A549 (cell line): ENCODE measurements at regions not wholly inside any gene's neighbourhood (a gene's known extent, or its start where the extent isn't known, plus 50 kb on each side); places are given as distances from the start of the nearest gene placed in this dataset.
"Not testable (repeated sequence)": the region's sequence is repeated elsewhere in the genome, so short reads cannot be mapped to it uniquely, and the experiment has no call there.

Experiments
- ATAC-seq, 2 experiments: fragments of 200-7000 bp in 1 of 2; fragments of >200 bp in 1 of 2; cut with Nextera tagmentation in 1 of 2; cut with Tn5 transposase in 1 of 2; 3 replicates each; pipeline versions ENCODE4 v1.8.0 to v1.9.1; 2018 to 2020; ENCODE audit warnings: mild to moderate bottlenecking in 1 of 2, moderate library complexity in 1 of 2
- CTCF ChIA-PET: fragments of 300-600 bp; sonication (Branson Sonifier 250); formaldehyde crosslinking; extraction: SDS; loops from one replicate; lab custom pipeline; 2021; ENCODE audit warnings: antibody characterized with exemption, inconsistent platforms; lab: Yijun Ruan, JAX
- POLR2A ChIA-PET: fragments of 350-600 bp; formaldehyde crosslinking; extraction: SDS; loops from one replicate; lab custom pipeline; 2021; ENCODE audit warnings: antibody characterized with exemption, inconsistent platforms; lab: Yijun Ruan, JAX
- DNase-seq, 2 experiments: peaks; one replicate each; pipeline versions ENCODE4 v3.0.0 to v3.0.0-alpha.2; 2011 to 2016; ENCODE audit warnings: low read depth in 1 of 2, low spot score in 1 of 2
- FAIRE-seq: peaks from 2 replicates; lab custom pipeline; 2011; peaks lifted over from hg19 to GRCh38; lab: Jason Lieb, UNC
- H3K27ac ChIP-seq, 2 experiments: fragments of >200 bp; sonication (Bioruptor Twin); formaldehyde crosslinking; 3 replicates each; pipeline ENCODE4 v1.5.1; 2016 to 2017
- H3K4me1 ChIP-seq: fragments of >200 bp; sonication (Bioruptor Twin); formaldehyde crosslinking; 3 replicates; pipeline ENCODE4 v1.6.1; 2016
- H3K4me2 ChIP-seq: fragments of >200 bp; sonication (Bioruptor Twin); formaldehyde crosslinking; 3 replicates; pipeline ENCODE4 v1.6.1; 2016
- H3K4me3 ChIP-seq: fragments of >200 bp; sonication (Bioruptor Twin); formaldehyde crosslinking; 3 replicates; pipeline ENCODE4 v1.5.1; 2016
- H3K9me3 ChIP-seq: fragments of >200 bp; sonication (Bioruptor Twin); formaldehyde crosslinking; 3 replicates; pipeline ENCODE4 v1.6.1; 2016
- ATOH8 ChIP-seq: fragments of 250-450 bp; sonication (Bioruptor Pico); IDR thresholded peaks from 2 replicates; pipeline ENCODE4 v1.5.0; 2020; ENCODE audit warnings: low read depth, mild to moderate bottlenecking, moderate library complexity
- BCL3 ChIP-seq: fragments of >200 bp; sonication (Bioruptor Twin); formaldehyde crosslinking; IDR thresholded peaks from 3 replicates; pipeline ENCODE4 v1.6.1; 2016
- BHLHE40 ChIP-seq: IDR thresholded peaks from 2 replicates; pipeline ENCODE4 v1.6.1; 2012; ENCODE audit warnings: low read depth, low read length, inconsistent platforms
- CBX2 ChIP-seq: fragments of 200-600 bp; sonication (generic); IDR thresholded peaks from 2 replicates; pipeline ENCODE4 v1.6.1; 2016; ENCODE audit warnings: low read depth, mild to moderate bottlenecking, borderline replicate concordance
- CEBPB ChIP-seq, 2 experiments: fragments of >200 bp in 1 of 2; sonication (Bioruptor Twin) in 1 of 2; formaldehyde crosslinking in 1 of 2; IDR thresholded peaks; 2 replicates each; pipeline ENCODE4 v1.6.1; 2012 to 2016
- CHD4 ChIP-seq: fragments of 200-600 bp; sonication (generic); IDR thresholded peaks from 2 replicates; pipeline ENCODE4 v1.6.1; 2016; ENCODE audit warnings: antibody characterized with exemption, mild to moderate bottlenecking, borderline replicate concordance
- E2F6 ChIP-seq: IDR thresholded peaks from 2 replicates; pipeline ENCODE4 v1.6.1; 2012; ENCODE audit warnings: low read depth, borderline replicate concordance
- EHMT2 ChIP-seq: fragments of 200-600 bp; sonication (generic); IDR thresholded peaks from 2 replicates; pipeline ENCODE4 v1.6.1; 2016; ENCODE audit warnings: antibody characterized with exemption, low read depth, mild to moderate bottlenecking, moderate library complexity
- ELK1 ChIP-seq: fragments of 150-350 bp; IDR thresholded peaks from 2 replicates; pipeline ENCODE4 v1.6.1; 2014; ENCODE audit warnings: low read depth, mild to moderate bottlenecking, low read length
- EP300 ChIP-seq, 2 experiments: fragments of >200 bp; sonication (Bioruptor Twin); formaldehyde crosslinking; IDR thresholded peaks; 2 replicates in 1 of 2; 3 replicates in 1 of 2; pipeline ENCODE4 v1.6.1; 2016 to 2017
- ESRRA ChIP-seq: fragments of 150-350 bp; IDR thresholded peaks from 2 replicates; pipeline ENCODE4 v1.6.1; 2014; ENCODE audit warnings: mild to moderate bottlenecking, low read length, borderline replicate concordance
- FOSB ChIP-seq: fragments of 250-450 bp; sonication (Bioruptor Pico); IDR thresholded peaks from 2 replicates; pipeline ENCODE4 v1.5.0; 2020; ENCODE audit warnings: mild to moderate bottlenecking, moderate library complexity
- GATA3 ChIP-seq: IDR thresholded peaks from 2 replicates; pipeline ENCODE4 v1.6.1; 2012; ENCODE audit warnings: borderline replicate concordance
- HOXB5 ChIP-seq: fragments of 250-450 bp; sonication (Bioruptor Pico); IDR thresholded peaks from 2 replicates; pipeline ENCODE4 v1.5.0; 2020; ENCODE audit warnings: mild to moderate bottlenecking, moderate library complexity
- JUNB ChIP-seq: fragments of >200 bp; sonication (Bioruptor Twin); formaldehyde crosslinking; IDR thresholded peaks from 2 replicates; pipeline ENCODE4 v1.6.1; 2016
- KDM1A ChIP-seq: fragments of 200-600 bp; sonication (generic); IDR thresholded peaks from 2 replicates; pipeline ENCODE4 v1.6.1; 2016; ENCODE audit warnings: low read depth, mild to moderate bottlenecking
- MAFK ChIP-seq: fragments of 450-650 bp; IDR thresholded peaks from 2 replicates; pipeline ENCODE4 v1.6.1; 2014; ENCODE audit not compliant: partially characterized antibody
- NPAS2 ChIP-seq: fragments of 250-450 bp; sonication (Bioruptor Pico); IDR thresholded peaks from 2 replicates; pipeline ENCODE4 v1.8.0; 2022; ENCODE audit warnings: mild to moderate bottlenecking, moderate library complexity, borderline replicate concordance
- PBX3 ChIP-seq: IDR thresholded peaks from 2 replicates; pipeline ENCODE4 v1.6.1; 2012
- PHF8 ChIP-seq: fragments of 200-600 bp; sonication (generic); IDR thresholded peaks from 2 replicates; pipeline ENCODE4 v1.6.1; 2016; ENCODE audit warnings: low read depth, mild to moderate bottlenecking, antibody characterized with exemption, moderate library complexity, borderline replicate concordance
- POLR2A ChIP-seq: IDR thresholded peaks from 2 replicates; pipeline ENCODE4 v1.6.1; 2012; ENCODE audit warnings: mild to moderate bottlenecking, low read length
- POLR2AphosphoS2 ChIP-seq: conservative IDR thresholded peaks from 2 replicates; pipeline ENCODE4 v1.6.1; 2012; ENCODE audit warnings: low read length, improper control_type of control experiment, inconsistent platforms
- SMC3 ChIP-seq: fragments of >200 bp; sonication (Bioruptor Twin); formaldehyde crosslinking; IDR thresholded peaks from 3 replicates; pipeline ENCODE4 v1.6.1; 2018; ENCODE audit warnings: inconsistent platforms
- USF2 ChIP-seq: fragments of 450-650 bp; IDR thresholded peaks from 2 replicates; pipeline ENCODE4 v1.6.1; 2014; ENCODE audit warnings: antibody characterized with exemption
- ZC3H11A ChIP-seq: fragments of 450-650 bp; IDR thresholded peaks from 2 replicates; pipeline ENCODE4 v1.6.1; 2014; ENCODE audit warnings: antibody characterized with exemption, mild to moderate bottlenecking
- ZNF302 ChIP-seq: fragments of 250-450 bp; sonication (Bioruptor Pico); IDR thresholded peaks from 2 replicates; pipeline ENCODE4 v1.9.0; 2021; ENCODE audit warnings: inconsistent platforms, mild to moderate bottlenecking, moderate library complexity
- WGBS: methylation state at CpG from one replicate; pipeline ENCODE4 v1.1.6; 2017; ENCODE audit errors: missing lambda C conversion rate; 5-methylcytosine and 5-hydroxymethylcytosine counted together

GRCh38 chr16:64345142-64345541 is 776.7 kb downstream of the CDH11 start:
- Histone ChIP-seq H3K9me3 (no peaks in the 10 kb centered on the region), H3K4me1 (no peaks in the 10 kb centered on the region), H3K27ac (no peak overlapping the region), H3K4me2 (no peak overlapping the region), H3K4me3 (no peak overlapping the region)
- TF ChIP-seq NPAS2 (CRISPR knock-in tag) (no peak), BCL3 (no peak), KDM1A (no peak), ATOH8 (CRISPR knock-in tag) (no peak), BHLHE40 (no peak), ZNF302 (CRISPR knock-in tag) (no peak), PHF8 (no peak), JUNB (no peak), E2F6 (no peak), CHD4 (no peak), EHMT2 (no peak), MAFK (no peak), POLR2AphosphoS2 (no peak), GATA3 (no peak), CEBPB (IDR thresholded peaks at IDR 0.05) (no peak), HOXB5 (no peak), FOSB (CRISPR knock-in tag) (no peak)
- WGBS, result 67% methylated on average over 4 of the region's 6 CpGs
- ChIA-PET CTCF (no interaction called here), POLR2A (no interaction called here)
- FAIRE-seq (no peak), ATAC-seq (no peak), DNase-seq (no peak)

GRCh38 chr16:64343820-64344443 is 777.9 kb downstream of the CDH11 start:
- DNase-seq, H3K4me3 ChIP-seq, H3K9me3 ChIP-seq, H3K4me2 ChIP-seq, POLR2A ChIA-PET, FAIRE-seq, H3K27ac ChIP-seq, CTCF ChIA-PET, H3K4me1 ChIP-seq, ATAC-seq: not testable (repeated sequence)
- 61% methylated on average over 14 of the region's 47 CpGs for WGBS

- ATAC-seq (no peak), DNase-seq (no peak), FAIRE-seq (no peak)
- Histone ChIP-seq H3K4me2 (no peak overlapping the region), H3K27ac (no peak overlapping the region), H3K4me1 (no peaks in the 10 kb centered on the region), H3K9me3 (no peaks in the 10 kb centered on the region), H3K4me3 (no peak overlapping the region)
- POLR2A ChIA-PET, result no interaction called here
- WGBS, result 31% methylated on average over 2 of the region's 8 CpGs
- CTCF ChIA-PET, result no interaction called here
- no peak for TF ChIP-seq SMC3
- no peak for TF ChIP-seq PBX3
- TF ChIP-seq HOXB5, result no peak
- no peak for TF ChIP-seq EP300 (IDR thresholded peaks at IDR 0.05)
- no peak for TF ChIP-seq CBX2
- TF ChIP-seq BHLHE40, result no peak
- no peak for TF ChIP-seq ESRRA
- TF ChIP-seq ZC3H11A, result no peak
- no peak for TF ChIP-seq ELK1
- no peak for TF ChIP-seq ATOH8 (CRISPR knock-in tag)
- no peak for TF ChIP-seq USF2
- no peak for TF ChIP-seq POLR2A
- no peak for TF ChIP-seq E2F6
Observed at GRCh38 chr16:64343061-64343819, 778.6 kb downstream of the CDH11 start.
